GM19099 (cell line): ENCODE measurements at regions not wholly inside any gene's neighbourhood (a gene's known extent, or its start where the extent isn't known, plus 50 kb on each side); places are given as distances from the start of the nearest gene placed in this dataset.

Experiments
- POLR2A ChIP-seq: IDR thresholded peaks from 3 replicates; pipeline ENCODE4 v1.6.1; 2011; ENCODE audit warnings: low read depth; ENCODE audit not compliant: insufficient read length; ENCODE audit errors: extremely low read depth

- no peak for TF ChIP-seq POLR2A
These were observed 627.3 kb upstream of the KIRREL3 start for GRCh38 chr11:127627629-127628457.

- no peak for TF ChIP-seq POLR2A
These were observed 626.6 kb upstream of the KIRREL3 start for GRCh38 chr11:127627204-127627603.

- no peak for TF ChIP-seq POLR2A
These were observed 624.8 kb upstream of the KIRREL3 start for GRCh38 chr11:127625402-127625801.

GRCh38 chr11:127624306-127624856 is 623.8 kb upstream of the KIRREL3 start:
- no peak for TF ChIP-seq POLR2A

GRCh38 chr11:127622686-127623085 is 622.1 kb upstream of the KIRREL3 start:
- TF ChIP-seq POLR2A: no peak

- TF ChIP-seq POLR2A: no peak
These were observed 620.1 kb upstream of the KIRREL3 start for GRCh38 chr11:127620671-127621070.

- no peak for TF ChIP-seq POLR2A
These were observed 619.4 kb upstream of the KIRREL3 start for GRCh38 chr11:127619946-127620345.

- TF ChIP-seq POLR2A: no peak
These were observed 618.2 kb upstream of the KIRREL3 start for GRCh38 chr11:127618721-127619120.

- TF ChIP-seq POLR2A: no peak
These were observed 615.6 kb upstream of the KIRREL3 start for GRCh38 chr11:127616158-127616557.

- TF ChIP-seq POLR2A: no peak
These were observed 612.0 kb upstream of the KIRREL3 start for GRCh38 chr11:127612607-127613006.

GRCh38 chr11:127609025-127609773 is 608.6 kb upstream of the KIRREL3 start:
- no peak for TF ChIP-seq POLR2A

- no peak for TF ChIP-seq POLR2A
These were observed 607.0 kb upstream of the KIRREL3 start for GRCh38 chr11:127607487-127608085.

- no peak for TF ChIP-seq POLR2A
These were observed 601.0 kb upstream of the KIRREL3 start for GRCh38 chr11:127601578-127601977.

- TF ChIP-seq POLR2A: no peak
These were observed 600.1 kb upstream of the KIRREL3 start for GRCh38 chr11:127600674-127601073.

GRCh38 chr11:127598476-127598875 is 597.9 kb upstream of the KIRREL3 start:
- TF ChIP-seq POLR2A: no peak
